ENCODE measurements at regions not wholly inside any gene's neighbourhood (a gene's known extent, or its start where the extent isn't known, plus 50 kb on each side); places are given as distances from the start of the nearest gene placed in this dataset.

DNA sequence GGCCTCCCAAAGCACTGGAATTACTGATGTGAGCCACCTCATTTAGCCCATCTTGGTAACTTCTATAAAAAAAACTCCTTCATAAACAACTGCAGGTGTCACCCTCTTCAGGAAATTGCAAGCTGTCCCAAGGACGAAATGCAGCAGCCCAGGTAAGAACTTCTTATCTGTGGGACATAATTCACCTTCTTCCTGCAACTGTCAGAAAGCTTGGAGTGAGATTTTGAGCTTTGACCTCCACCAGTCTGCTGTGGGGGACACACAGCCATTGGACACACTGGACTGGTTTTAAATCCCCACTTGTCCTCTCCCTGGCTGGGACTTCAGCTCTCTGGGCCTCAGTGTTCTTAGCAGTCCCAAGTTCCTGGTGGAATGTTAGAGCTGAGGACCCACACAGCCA is 368.5 kb downstream of the MN1 start:
- DNase-seq, result no peak

- DNase-seq, result no peak
These were observed 367.9 kb downstream of the MN1 start for GRCh38 chr22:27433585-27434190.

DNA sequence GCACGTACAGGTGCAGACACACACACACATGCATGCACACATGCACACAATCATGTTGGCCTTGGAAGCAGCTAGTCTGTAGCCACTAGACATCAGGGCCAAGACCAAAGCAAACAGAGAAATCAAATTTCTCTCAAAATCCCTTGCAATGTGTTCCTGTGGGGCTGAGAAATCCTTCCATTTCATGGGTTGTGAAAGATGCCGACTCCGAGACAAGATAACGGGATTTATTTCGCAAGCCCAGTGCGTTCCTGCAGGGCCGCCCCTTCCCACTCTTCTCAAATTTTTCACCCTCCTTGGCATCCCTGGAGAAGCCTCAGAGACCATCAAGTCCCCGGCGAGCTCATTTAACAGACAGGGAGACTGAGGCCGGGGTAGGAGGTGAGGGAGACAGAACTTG is 366.7 kb downstream of the MN1 start:
- DNase-seq, result no peak

DNA sequence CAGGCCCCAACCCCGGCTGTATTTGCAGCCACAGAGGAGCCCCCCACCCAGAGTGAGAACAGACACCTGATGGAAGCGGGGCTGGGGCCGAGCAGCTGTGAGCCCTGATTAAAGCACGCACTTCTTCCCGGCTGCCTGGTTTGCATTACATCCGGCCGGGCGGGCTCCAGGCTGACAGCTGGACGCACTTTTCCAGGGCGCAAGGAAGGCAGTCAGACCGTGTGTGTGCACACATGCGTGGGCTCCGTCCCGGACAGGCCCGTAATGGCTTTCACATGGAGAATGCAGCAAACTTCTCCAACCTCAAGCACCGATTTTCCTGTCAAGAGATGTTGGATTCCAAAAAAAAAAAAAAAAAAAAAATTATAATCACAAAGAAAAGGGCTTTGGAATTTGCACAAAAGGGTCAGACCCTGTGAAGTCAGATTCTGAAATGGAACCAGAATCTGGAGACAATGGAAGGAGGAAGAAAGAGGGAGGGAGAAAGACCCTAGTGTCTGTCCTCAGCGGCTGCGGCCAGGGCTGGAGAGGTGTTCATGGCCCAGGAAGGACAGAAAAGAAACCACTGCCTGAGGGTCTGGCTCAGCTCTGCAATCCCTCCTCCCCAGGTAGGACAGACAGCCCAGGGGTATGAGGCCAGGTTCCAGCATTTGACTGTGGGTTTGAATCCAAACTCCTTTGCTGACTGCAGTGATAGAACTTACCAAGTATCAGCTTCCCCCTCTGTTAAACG is 365.5 kb downstream of the MN1 start:
- no peak for DNase-seq

DNA sequence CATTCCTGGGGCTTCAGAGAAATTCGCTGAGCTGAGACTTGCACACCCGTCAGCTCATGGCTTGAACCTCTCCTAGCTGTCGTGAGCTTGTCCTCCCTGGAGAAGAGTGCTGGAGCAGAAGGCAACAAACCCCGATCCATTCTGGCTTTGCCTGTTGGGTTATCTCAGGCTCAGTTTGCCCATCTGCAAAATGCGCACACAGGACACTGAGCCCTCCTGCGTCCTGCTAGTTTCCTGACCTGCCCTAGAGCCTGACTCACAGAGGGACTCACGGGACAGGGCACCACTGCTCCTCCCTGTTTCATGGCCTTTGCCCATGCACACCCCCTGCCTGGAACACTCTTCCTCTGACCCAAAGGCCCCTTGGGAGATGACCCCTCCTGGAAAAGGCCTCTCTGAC is 365.0 kb downstream of the MN1 start:
- no peak for DNase-seq

- DNase-seq, result no peak
These were observed 364.0 kb downstream of the MN1 start for GRCh38 chr22:27437570-27437969.

DNA sequence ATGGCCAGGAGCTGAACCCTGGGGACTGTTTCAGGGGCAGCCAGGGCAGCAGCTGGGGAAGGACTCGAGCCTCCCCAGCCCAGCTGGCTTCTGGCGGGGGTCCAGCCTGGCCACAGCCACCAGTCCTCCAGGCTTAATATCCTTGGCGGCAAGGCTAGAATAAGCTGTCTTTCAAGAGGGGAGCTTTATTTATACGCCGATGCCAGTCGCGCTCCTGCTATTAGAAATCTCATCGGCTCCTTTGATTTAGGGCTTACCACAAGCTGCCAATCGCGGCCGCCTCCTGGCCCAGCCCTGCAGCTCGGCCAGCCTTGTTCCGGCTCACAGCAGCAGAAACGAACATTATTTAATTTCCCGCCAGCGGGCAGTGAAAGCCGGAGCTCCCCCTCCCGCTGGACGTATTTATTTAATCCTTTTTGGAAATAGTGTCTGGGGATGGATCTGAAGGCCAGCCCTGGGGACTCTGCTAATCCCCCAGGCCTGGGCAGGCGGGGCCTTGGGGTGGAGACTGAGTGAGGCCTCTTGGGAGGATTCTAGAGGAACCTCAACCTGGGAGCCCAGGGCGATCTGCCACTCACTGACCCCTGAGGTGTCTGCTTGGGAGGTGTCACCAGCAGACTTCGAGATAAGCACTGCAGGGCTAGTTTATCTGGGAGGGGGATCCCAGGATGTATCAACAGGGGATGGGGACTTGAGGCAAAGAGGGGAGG is 363.1 kb downstream of the MN1 start:
- DNase-seq, result no peak

- no peak for DNase-seq
These were observed 362.4 kb downstream of the MN1 start for GRCh38 chr22:27439131-27439530.

GRCh38 chr22:27440304-27440865 is 361.2 kb downstream of the MN1 start:
- DNase-seq, result no peak

DNA sequence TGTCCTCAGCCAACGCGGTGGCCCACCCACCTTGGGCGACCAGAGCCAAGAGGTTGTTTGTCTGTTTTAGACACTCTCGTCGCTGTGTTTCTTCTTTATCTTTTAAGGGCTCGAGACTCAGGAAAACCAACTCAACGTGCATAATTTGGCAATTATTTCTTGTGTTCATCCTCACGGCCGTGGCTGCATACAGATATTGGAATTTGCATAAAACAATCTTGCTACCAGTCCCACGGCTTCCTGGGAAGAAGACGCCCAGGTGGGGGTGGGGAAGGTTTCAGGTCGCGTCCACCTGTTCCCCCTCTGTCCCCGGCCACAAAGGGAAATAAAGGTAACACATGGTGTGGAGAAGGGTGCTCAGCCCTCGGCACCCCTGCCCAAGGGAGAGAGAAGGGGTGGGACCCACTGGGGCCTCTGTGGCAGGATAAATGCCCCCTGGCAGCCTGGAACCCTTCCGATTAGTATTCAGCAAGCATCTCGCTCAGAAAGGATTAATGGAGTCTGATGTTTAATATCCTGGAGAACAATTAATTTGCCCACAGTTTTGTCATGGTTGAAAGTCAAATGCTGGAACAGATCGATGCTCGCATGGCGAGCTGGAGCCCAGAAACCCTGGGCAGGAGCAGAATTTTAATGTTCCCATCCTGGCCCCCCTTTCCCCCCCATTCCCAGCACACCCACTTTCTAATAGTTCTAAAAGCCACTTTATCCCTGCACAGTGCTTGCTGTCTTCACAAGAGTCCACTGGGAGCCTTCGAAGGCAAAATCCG is 359.7 kb downstream of the MN1 start:
- DNase-seq, result no peak

- no peak for DNase-seq
These were observed 358.2 kb downstream of the MN1 start for GRCh38 chr22:27443306-27443705.

DNA sequence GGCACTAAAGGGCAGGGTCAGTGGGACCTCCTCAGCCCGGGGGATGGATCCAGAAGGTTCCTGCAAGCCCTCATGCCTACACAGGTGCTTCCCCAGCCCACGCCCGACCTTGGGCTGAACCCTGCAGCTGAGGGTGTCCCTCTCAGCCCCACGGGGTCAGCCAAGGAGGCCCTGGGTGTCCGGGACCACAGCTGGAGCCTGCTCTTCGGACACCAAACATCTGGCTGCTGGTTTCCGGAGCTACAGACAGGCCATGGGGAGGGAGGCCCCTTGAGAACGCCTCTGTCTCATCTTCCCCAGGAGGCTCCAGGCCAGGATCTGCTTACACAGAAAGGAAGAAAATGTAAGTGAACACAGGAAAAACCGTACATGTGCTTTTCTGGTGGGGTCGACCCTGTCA is 355.7 kb downstream of the MN1 start:
- DNase-seq, result no peak

GRCh38 chr22:27447289-27447688 is 354.3 kb downstream of the MN1 start:
- no peak for DNase-seq

DNA sequence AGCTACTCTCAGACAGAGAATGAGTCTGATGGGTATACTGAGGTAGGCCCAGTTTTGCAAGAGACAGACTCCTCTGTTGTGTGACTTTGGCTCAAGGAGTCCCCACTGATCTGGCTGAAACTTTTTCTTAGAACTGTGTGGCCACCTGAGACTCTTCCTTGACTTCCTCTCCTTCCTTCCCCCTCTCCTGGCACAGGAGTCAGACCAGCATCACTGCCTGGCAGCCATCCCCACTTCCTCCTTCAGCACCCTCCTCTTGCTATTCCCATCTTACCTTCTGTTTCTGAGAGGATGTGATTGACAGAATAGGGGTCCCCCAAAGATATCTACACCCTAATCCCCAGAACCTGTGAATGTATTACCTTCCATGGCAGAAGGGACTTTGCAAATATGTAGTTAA is 351.1 kb downstream of the MN1 start:
- DNase-seq, result no peak

DNA sequence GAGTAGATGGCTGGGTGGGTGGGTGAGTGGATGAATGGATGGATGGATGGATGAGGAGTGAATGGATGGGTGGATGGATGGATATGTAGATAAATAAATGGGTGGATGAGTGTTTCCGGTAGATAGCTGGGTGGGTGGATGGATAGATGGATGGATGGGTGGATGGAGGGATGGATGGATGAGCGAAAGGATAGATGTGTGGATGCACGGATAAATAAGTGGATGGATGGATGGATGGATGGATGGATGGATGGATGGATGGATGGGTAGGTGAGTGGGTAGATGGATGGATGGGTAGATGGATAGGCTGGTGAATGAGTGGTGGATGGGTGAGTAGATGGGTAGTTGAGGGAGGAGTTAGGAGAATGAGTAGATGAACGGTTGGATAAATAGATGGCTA is 349.3 kb downstream of the MN1 start:
- no peak for DNase-seq

GRCh38 chr22:27452922-27453321 is 348.6 kb downstream of the MN1 start:
- DNase-seq, result no peak

- no peak for DNase-seq
These were observed 347.8 kb downstream of the MN1 start for GRCh38 chr22:27453725-27454124.

GRCh38 chr22:27454807-27455450 is 346.6 kb downstream of the MN1 start:
- no peak for DNase-seq

GRCh38 chr22:27455526-27455925 is 346.0 kb downstream of the MN1 start:
- no peak for DNase-seq

GRCh38 chr22:27456696-27457503 is 344.7 kb downstream of the MN1 start:
- DNase-seq, result no peak

DNA sequence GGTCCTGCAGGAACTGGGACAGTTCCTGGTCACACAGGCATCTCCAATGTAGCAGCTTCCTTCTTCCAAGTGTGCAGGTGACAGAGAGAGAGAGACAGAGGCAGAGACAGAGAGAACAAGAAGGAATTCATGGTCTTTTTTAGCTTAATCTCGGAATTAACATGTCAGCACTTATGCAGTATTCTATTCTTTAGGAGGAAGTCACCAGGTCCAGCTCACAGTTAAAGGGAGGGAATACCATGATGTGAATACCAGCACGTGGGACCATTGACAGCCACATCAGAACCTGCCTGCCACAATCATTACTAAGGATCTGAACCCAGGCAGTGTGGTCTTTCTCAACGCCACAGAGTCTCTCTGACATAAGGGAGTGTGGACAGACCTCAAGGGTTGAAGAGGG is 341.6 kb downstream of the MN1 start:
- no peak for DNase-seq

Measured in occipital lobe (tissue), 1 donor.